Fibroblast of mammary gland (primary cell): ENCODE measurements at regions not wholly inside any gene's neighbourhood (a gene's known extent, or its start where the extent isn't known, plus 50 kb on each side); places are given as distances from the start of the nearest gene placed in this dataset.

Experiments used
- DNase-seq: peaks from one replicate; pipeline ENCODE4 v3.0.0-alpha.2; 2010; ENCODE audit warnings: low read depth
- H3K4me3 ChIP-seq: 2 replicates; pipeline ENCODE4 v1.5.1; 2011; ENCODE audit warnings: low read depth, mild to moderate bottlenecking, low read length, moderate library complexity; ENCODE audit not compliant: control insufficient read depth
- CTCF ChIP-seq: conservative IDR thresholded peaks from 2 replicates; pipeline ENCODE4 v1.5.1; 2011; ENCODE audit warnings: low read depth, low read length, inconsistent platforms; ENCODE audit not compliant: control insufficient read depth, insufficient read depth

GRCh38 chr5:97478483-97478882 is 295.4 kb upstream of the RIOK2 start:
- no peak for TF ChIP-seq CTCF
- no peak overlapping the region for H3K4me3 ChIP-seq
- peak; percentile 7 for DNase-seq

DNA sequence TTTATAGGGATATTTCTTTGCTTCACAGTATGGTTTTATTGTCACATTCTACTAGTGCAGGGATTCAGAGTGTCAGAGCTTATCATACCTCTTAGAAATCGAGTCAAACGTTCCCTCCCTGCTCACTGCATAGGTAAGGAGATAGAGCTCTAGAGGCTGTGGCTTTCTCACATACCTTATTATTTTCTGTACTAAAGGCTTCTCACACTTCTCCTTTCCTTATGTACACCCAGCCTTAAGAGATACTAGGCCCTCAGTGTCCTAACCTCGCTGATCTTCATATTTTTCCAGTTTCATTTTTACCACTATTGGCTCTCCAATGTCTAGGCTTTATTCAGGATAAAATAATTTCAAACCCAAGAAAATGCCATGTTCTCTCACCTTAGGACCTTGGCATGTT is 297.3 kb upstream of the RIOK2 start:
- no peak overlapping the region for H3K4me3 ChIP-seq
- DNase-seq, result no peak
- TF ChIP-seq CTCF, result no peak

GRCh38 chr5:97488126-97488668 is 305.1 kb upstream of the RIOK2 start:
- no peak for TF ChIP-seq CTCF

DNA sequence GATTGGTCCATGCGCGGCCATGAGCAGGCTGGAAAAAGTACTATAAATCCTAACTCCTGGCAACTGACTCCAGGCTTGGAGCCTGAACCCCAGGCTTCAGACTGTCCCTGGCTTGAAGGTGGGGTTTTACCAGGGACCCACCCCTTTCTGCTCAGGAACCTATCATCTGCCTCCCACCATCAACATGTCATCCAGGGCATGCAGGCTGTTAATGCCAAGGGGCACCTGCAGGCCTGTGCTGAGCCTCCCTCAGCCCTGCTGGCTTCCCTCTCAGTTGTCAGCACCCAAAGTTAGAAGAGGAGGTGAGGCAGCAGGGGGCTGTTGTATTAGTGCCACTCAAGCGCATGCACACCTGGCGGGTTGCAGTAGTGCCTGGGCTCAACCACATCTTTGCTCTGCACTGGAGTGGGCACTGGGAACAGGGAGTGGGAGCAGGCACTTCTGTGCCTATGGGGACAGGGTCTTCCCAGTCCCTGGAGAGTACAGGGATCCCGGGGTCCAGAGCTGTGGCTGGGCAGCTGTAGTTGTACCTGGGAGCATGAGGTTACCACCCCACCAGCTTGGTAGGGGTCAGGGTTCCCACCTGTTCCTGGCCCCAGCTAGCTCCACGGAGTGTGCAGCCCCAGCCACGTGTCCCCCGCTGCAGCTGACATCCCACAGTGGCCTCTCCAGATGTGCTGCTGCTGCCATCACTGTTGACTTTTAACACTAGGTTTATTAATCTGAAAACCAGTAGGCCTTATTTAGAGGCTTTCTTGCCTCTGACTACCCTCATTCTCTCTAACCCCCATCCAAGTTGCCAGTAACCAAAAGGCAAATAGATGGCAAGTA is 306.2 kb upstream of the RIOK2 start:
- DNase-seq, result no peak
- TF ChIP-seq CTCF, result no peak
- no peak overlapping the region for H3K4me3 ChIP-seq

More at GRCh38 chr5:97488126-97488668, 305.1 kb upstream of the RIOK2 start:
- no peak overlapping the region for H3K4me3 ChIP-seq
- no peak for DNase-seq

- H3K4me3 ChIP-seq, result no peak overlapping the region
- no peak for TF ChIP-seq CTCF
- no peak for DNase-seq
Observed at GRCh38 chr5:97494465-97494864, 311.4 kb upstream of the RIOK2 start.

DNA sequence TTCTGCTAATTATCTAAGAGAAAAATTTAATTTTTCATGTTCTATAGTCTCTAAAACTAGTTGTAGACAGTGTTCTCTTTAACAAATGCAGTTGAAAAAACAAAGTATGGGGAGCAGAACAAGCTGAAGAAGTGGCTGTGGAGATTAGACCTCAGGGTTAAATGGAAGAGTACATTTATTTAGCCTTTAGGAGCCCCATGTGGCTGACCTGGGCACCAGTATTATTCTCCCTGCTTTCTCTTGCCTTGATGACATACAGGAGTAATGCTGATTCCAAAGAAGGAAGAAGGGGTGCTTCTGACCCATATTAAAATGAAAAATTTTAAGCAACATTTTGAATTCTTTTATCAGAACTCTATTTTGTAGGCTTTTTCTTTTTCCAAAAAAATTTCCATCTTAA is 312.3 kb upstream of the RIOK2 start:
- no peak for DNase-seq
- H3K4me3 ChIP-seq, result no peak overlapping the region
- no peak for TF ChIP-seq CTCF
